CD1c-positive myeloid dendritic cell (primary cell): ENCODE measurements at regions not wholly inside any gene's neighbourhood (a gene's known extent, or its start where the extent isn't known, plus 50 kb on each side); places are given as distances from the start of the nearest gene placed in this dataset.

ENCODE experiments used
- DNase-seq: peaks from one replicate; pipeline ENCODE4 v3.0.0-alpha.2; 2016; ENCODE audit errors: extremely low spot score

DNA sequence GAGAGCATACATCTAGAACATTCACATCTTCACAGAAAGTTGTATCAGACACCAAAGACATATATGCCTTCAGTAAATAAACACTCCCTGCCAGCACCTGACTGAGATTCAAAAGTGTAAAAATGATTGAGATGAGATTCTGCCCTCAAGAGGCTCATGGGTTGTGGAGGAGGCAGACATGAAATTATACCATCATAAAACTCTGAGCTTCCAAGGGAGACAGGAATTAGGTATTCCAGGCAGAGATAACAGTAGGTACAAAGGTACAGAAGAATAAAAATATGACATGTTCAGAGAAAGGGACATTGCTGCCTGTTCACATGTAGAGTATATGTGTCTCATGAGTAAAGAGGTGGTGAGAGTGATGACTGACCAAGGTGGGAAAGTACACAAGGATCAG, 322.3 kb downstream of the OSR1 start:
- DNase-seq, result no peak

DNA sequence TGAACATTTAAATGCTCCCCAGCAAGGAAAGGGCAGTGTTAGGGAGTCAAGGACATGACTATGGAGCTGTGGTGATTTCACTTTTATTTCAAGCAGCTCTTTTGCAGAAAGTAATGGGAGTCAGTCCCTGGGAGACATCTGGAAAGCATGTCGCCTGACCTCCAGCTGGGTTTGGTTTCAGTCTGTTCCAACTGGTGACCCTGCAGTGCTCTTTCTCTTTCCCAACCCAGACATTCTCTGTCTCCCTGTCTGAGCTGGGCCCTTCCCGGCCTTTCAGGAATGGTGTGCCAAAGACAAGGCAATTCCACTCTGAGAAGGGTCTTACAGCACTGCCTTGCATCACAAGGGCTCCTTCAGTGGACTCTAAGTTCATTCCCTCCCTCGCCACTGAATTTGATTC, 323.2 kb downstream of the OSR1 start:
- DNase-seq, result no peak

DNA sequence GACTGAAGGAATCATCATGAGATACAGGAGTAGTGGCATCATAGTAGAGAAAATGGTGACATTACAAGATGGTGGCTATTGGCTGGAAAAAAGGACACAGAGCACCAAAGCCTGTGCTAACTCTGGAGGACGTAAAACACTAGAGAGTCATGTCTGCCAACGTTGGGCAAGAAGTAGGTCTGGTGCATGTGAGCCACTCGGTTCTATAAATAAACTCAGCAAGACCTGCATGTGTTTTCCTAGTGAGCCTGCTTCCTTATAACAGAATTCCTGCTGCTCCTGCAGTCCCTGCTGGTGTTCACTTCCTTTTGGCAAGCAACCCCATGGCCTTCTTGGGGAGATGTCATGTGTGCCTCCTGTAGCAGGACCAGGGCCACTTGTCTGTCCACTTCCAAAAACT, 325.2 kb downstream of the OSR1 start:
- DNase-seq, result no peak

DNA sequence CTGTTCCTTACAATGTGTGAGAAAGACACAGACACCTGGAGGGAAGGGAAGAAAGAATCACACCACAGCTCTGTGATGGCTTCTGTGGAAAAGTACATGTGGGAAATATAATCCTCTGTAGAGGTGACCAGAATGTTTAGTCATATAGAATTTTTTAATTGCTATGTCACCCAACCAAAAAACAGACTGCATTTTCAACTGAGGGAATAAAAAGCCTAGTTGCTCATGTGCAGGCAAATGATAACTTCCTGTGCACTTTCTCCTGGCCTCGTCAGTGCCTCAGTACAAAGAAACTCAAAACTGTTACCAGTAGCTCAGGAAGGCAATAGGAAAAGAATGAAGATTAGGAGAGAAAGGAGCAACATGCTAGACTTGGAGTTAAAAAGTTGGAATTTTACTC, 326.8 kb downstream of the OSR1 start:
- DNase-seq, result no peak

DNA sequence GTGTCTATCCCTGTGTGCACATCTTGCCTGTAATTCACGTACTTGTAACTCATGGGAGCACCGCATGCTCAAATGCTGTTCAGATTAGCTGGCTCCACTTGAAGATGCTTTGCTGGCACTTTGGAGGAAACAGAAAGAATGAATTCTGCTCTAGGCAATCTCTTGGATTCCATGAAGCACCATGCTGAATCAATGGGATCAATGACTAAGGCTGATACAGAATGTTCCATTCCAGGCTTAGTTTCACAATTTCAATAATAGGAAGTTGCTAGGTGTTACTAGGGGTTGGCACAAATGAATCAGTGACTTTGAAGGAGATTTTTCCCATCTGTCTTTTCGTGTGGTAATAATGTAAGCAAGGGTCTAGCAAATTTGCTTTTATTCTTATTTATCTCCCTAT, 328.8 kb downstream of the OSR1 start:
- no peak for DNase-seq

DNA sequence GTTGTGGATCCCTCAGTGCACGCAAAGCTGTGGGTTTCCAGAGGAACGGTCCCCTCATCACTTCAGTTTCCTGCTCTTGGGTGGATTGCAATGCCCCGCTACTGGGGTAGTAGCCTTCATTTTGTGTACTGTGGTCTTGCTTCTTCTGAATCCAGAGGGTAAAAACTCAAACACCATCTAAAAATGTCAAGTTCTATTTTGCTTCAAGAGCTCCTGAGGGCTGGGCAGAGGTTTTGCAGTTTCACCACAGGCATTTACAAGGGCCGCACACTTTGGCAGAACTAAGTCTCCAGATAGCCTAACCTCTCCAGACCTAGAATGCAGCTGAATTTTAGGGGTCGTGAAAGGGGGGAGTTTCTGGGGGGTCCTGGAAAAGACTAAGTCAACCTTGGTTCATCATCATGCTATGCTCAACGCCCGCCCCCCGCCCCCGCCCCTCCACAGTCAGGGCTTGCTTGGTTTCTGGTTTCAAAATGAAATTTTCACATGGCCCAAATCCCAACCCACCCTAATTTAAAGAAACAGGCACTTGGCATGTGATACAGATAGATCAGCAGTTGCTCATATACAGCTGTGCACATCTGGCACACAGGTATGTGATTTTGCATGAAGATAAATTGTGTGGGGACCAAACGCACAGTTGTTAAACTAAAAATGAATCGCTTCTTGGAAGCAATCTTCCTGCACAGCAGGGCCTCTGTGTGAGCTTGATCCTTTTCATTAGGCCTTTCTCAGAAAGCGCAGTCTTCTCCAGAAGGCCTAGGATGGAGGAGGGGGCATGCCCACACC, 329.6 kb downstream of the OSR1 start:
- no peak for DNase-seq

DNA sequence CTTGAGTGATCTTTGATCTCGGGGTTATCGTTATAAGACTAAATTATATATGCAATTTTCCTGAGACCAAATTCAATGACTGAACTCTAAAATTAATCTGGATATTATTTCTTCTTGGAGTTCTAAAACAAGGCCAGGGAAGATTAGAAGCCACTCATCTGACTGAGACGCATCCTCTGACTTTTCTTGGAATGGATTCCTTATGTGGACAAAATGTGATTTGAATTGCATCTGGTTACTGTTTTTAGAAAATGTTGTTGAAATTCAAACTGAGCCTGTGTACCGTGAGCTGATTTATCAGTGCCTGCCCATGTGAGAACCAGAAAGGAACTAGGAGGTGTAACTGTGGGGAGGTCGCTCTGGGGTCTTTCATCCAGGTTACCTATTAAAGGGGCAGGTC, 330.8 kb downstream of the OSR1 start:
- DNase-seq, result no peak

DNA sequence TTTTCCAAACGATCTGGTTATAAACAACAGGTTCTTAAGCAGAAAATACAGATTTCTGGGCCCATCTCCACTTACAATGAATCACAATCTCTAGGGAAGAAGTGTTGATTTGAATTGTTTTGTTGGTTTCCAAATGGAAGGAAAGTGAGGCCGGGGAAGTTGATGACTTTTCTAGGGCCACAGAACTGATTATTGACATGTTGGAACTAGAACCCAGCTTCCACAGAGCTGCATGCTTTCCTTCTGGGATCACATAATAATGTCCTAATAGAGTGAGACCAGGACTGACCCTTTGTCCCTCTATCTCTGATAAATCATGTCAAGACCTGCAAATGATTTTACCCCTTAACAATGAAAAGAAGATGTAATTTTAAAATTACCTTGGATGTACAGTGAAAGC, 332.2 kb downstream of the OSR1 start:
- DNase-seq, result no peak

DNA sequence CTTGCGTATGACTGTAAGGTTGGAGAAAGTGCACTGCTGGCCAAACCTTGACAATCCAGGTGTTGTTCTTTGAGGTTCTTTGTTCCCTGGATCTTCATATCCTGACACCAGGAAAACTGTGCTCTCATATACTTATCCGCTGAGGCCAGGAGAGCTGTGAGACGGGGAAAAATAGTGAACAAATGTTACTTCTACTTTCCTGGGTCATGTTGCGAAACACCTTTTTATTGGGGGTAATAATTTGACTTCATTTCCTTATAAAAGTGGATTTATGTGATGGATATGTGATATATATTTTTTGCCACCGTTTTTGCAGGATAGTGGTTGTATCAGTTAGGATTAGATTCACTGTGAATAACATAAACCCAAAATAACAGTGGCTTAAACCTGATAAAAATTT, 336.1 kb downstream of the OSR1 start:
- no peak for DNase-seq

DNA sequence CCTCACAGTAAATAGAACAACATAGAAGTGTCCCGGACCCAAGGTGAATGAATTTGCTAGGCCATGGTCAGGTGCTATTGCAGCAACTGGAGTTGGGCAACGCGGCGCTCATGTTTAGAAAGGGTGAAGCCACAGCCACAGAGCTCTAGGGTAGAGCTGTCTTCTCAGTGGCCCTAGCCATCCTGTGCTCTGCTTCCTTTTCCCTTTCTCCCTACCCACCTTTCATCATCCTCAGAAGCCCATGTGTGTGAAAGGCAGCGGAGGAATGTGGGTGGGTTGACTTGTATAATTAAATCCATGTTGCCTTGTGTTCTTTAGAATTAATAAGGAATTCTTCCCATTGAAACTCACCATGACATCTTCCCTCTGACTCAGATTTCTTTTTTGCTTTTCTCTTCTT, 336.7 kb downstream of the OSR1 start:
- DNase-seq, result no peak

DNA sequence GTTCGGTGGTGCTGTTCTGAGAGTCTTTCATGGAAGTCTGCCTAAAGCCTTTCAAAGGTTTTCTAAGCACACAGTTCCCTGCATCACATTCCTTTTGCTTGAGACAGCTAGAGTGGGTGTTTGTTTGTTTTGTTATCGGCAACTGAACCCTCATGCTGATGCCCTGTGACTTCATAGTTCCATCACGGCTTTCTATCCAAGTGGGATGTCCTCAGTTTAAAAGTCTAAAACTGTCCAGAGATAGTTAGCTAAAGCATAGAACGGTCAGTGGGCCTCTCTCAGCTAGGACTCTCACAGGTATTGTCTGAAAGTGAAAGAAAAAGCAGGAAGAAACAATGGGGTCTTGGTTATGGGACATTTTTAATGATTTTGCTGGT, 337.3 kb downstream of the OSR1 start:
- no peak for DNase-seq

DNA sequence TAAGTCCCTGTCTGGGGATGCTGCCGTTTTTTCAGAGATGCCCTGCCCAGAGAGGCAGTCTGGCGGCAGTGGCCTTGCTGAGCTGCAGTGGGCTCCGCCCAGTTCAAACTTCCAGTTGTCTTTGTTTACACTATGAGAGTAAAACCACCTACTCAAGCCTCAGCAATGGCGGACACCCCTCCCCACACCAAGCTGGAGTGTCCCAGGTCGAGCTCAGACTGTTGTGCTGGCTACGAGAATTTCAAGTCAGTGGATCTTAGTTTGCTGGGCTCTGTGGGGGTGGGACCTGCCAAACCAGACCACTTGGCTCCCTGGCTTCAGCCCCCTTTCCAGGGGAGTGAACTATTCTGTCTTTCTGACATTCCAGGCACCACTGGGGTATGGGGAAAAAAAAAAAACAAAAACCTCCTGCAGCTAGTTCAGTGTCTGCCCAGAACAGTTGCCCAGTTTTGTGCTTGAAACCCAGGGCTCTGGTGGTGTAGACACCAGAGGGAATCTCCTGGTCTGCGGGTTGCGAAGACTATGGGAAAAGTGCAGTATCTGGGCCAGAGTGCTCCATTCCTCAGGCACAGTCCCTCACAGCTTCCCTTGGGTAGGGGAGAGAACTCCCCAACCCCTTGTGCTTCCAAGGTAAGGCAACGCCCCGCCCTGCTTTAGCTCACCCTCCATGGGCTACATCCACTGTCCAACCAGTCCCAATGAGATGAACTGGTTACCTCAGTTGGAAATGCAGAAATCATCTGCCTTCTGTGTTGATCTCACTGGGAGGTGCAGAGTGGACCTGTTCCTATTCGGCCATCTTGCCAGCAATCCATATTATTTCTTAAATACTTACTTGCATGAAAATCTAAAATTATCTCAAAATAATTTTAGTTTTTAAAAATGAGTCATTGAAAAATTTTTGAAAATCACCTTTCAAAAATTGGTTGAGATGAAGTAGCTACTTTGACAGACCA, 338.0 kb downstream of the OSR1 start:
- no peak for DNase-seq

DNA sequence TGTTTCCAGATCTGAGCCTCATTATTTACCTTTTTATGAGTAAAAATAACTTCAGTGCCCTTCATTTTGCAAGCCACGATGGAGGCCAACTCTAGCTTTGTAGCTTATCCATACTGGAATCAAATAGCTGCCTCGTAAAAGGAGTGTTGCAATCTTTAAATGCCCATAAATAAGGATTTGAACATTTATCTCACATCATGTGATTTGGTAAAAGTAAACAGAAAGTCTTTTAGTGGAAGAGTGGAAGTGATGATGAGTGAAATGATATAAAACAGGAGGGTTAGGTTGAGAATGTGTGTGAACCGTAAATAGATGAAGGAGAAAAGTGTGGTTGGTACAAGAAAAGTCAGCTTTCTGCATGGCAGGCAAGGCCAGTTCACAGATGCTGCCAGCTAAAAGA, 348.9 kb downstream of the OSR1 start:
- DNase-seq, result no peak

DNA sequence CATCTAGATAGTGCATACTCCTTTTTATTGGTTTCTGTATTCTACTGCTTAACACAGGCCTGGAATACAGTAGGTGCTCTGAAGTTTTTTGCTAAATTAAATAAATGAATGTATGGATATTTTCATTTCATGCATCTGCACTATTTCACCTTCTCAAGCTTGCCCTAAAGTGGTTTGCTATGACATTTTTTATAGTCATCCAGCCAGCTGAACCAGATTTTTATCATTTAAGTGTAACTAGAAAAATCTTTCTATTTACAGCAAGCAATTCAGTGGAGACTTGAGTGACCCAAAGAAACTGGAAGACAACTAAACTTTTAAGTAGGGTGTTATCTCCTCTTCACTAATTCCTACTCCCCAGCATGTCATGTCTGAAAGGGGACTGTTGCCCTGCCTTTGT, 354.9 kb downstream of the OSR1 start:
- DNase-seq, result no peak

DNA sequence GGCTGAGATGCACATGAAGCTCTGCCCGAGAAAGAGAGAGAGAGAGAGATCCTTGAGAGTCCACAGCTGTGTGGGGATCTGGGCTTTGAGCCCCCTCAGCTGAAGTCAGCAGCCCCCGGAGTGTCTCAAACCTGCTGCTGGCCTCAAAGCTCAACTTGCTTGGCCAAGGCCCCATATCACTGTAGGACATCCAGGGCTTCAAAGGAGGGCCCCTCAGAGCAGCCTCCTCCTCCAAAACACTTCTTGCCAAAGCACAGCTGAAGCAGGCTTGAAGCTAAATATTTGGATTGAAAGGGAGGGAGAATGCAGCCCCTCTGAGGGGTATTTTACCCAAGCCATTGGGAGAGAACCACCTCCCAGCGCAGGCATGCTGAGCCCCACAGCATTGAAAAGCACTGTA, 357.6 kb downstream of the OSR1 start:
- no peak for DNase-seq

DNA sequence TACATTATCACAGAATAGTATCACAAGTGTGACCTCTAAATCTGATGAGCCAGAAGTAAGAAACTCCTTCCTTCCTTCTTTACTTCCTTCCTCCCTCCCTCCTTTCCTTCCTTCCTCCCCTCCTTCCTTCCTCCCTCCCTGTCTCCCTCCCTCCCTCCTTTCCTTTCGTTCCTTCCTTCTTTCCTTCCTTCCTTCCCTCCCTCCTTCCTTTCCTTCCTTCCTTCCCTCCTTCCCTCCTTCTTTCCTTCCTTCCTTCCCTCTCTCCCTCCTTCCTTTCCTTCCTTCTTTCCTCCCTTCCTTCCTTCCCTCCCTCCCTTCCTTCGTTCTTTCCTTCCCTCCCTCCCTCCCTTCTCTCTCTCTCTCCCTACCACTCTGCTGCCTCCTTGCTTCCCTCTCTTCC, 359.2 kb downstream of the OSR1 start:
- DNase-seq, result no peak

DNA sequence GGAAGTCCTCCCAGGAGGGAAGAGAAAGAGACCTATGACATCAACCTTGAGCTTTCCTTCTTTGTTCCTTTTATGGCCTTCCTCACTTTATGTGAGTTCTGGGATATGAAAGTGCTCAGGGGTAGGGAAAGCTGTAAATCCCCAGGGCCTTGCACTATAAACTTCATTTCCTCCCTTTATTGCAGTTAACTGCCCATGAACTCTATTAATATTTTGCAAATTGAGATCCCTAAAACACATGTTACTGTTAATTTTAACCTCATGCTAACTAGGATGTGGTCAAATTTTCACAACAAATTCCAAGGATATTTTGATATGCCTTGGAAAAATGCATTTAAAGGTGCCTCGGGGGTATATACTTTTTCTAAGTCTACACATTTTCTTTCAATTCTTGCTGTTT, 359.9 kb downstream of the OSR1 start:
- DNase-seq, result no peak

DNA sequence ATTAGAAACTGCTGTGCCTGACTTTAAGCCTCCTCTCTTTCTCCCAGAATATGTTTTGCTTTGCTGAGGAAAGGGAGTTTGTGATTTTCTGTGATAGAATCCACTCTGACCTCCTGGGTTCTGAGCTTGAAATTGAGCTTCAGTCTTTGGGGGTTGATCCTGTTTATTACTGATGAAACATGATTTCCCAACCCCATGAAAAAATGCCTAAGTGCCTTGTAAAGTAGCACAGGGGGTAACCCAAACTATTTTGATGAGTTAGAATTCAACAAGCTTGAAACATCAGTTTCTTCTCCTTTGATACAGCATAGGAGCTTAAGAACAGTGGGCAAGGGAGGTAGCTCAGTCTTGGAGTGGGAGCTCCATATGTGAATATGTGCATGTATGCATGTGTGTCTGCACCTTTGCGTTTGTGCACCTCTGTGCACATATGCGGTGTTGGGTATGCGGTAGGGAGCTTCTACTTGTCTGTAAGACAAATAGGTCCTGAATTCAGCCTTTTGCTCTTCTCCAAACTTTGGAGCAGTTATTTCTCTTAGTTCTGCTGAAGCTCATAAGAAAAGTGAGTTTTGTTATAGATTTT, 364.6 kb downstream of the OSR1 start:
- DNase-seq, result no peak

DNA sequence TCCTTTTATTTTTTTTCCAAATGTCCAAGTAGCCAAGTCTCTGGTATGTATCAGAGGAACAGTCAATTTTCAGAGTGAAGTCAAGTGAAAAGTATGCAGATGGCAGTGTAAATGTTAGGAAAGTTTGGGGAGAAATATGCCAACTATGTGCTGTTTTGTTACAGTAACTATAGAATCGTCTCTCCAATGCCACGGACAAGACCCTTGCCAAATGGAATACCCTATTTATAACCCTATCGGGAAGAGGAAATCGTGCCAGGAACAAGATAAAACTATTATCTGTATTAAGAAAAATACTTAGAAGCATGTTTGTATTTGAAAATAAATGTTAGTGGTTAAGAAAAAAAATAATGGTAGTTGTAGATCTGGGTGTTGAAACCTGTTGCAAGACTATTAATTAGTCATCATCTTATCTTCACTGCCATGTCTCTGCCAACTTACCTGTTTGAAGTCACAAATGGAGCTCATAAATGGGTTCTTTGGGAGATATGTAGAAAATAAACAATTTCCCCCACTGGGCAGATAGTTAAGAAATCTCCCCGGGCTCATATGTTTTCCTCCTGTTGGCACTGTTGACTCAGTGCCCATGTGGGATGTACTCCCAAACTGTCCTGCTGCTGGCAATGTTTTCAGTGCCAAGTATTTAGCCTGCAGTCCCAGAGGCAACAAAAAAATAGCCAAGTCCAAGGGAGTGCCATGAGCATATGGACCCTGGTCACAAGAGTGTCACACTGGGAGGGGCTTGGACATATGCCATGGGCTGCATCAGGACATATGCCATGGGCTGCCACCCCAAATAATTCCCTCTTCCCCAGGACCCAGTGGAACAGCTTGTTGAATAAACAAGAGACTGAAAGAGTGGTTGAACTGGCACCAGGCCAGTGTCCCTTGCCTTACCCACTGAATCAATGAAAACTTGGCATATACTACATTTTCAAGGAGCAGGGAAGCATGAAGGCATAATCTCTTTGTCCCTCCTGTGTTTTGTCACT, 366.9 kb downstream of the OSR1 start:
- no peak for DNase-seq

DNA sequence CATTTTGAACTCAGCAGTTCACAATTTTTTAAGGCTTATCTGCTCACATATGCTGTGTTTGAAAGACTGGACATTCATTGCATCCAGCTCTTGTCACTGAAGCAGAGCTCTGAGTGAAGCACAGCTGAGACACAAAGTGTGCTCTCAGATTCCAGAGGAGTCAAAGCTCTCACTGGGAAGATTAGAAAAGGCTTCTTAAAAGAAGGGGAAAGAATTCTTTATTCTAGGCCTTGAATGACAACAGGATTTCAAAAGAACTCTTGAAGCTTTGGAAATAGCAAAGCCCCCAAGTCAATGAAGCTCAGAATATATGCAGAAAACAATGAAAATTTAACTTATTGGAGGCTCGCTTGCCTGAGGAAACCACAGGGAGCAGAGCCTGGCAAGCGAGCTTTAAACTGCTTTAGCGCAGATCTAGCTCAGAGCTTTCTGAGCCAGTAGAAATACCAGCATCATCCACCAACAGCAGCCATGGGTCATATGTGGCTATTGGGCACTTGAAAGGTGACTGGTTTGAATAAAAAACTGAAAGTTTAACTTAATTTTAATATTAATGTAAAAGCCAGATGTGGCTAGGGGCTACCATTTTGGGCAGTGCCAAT, 369.7 kb downstream of the OSR1 start:
- DNase-seq, result no peak

DNA sequence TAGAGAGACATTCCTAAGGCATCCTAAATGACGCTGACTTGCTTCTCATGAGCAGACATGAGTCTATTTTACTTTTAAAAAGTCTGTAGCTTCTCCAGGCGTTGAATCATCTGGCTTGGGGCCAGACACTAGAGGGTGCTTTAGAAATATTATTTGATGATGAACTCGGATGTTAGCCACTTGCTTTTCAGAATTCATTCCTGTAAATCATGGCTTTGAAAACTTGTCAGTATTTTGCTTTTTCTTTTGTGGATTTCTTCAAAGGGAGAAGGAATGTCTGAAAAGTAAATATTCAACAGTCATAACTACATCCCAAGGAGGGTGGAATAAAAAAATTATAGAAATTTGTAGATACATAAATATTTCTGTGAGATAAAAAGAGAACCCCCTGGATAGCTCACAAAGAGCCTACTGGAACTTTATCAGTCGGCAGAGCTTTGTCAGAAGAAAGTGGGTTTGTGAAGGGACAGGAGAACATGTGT, 370.8 kb downstream of the OSR1 start:
- DNase-seq, result no peak
